HEK293 (cell line): ENCODE measurements at regions not wholly inside any gene's neighbourhood (a gene's known extent, or its start where the extent isn't known, plus 50 kb on each side); places are given as distances from the start of the nearest gene placed in this dataset.

Experiments
- CTCF ChIA-PET: fragments of 350-600 bp; formaldehyde crosslinking; extraction: SDS; loops from one replicate; lab custom pipeline; 2021; ENCODE audit warnings: antibody characterized with exemption; lab: Yijun Ruan, JAX
- POLR2A ChIA-PET: fragments of 300-600 bp; formaldehyde crosslinking; extraction: SDS; loops from one replicate; lab custom pipeline; 2020; ENCODE audit warnings: antibody characterized with exemption, inconsistent platforms; lab: Yijun Ruan, JAX
- H3K27ac ChIP-seq: fragments of 200-500 bp; sonication (Bioruptor generic); 2 replicates; pipeline ENCODE4 v1.5.1; 2014; ENCODE audit warnings: low read depth, low read length, control low read depth, inconsistent platforms; ENCODE audit errors: extremely low read depth
- H3K36me3 ChIP-seq, 2 experiments: fragments of 200-500 bp in 1 of 2; sonication (Bioruptor generic) in 1 of 2; 1 replicate in 1 of 2; 2 replicates in 1 of 2; pipeline ENCODE4 v1.5.1; 2014 to 2017; ENCODE audit warnings: inconsistent platforms in 2 of 2, low read length in 2 of 2; ENCODE audit not compliant: control insufficient read depth in 2 of 2, insufficient read depth in 1 of 2
- H3K4me1 ChIP-seq: fragments of 200-500 bp; sonication (Bioruptor generic); 2 replicates; pipeline ENCODE4 v1.5.1; 2014; ENCODE audit warnings: mild to moderate bottlenecking, low read length, inconsistent platforms; ENCODE audit not compliant: control insufficient read depth, insufficient read depth
- H3K4me3 ChIP-seq: 2 replicates; pipeline ENCODE4 v1.5.1; 2011; ENCODE audit warnings: low read depth, mild to moderate bottlenecking, control low read depth, low read length, moderate library complexity
- H3K9me3 ChIP-seq: fragments of 200-500 bp; sonication (Bioruptor generic); 2 replicates; pipeline ENCODE4 v1.5.1; 2014; ENCODE audit warnings: low read depth, low read length, inconsistent platforms; ENCODE audit not compliant: control insufficient read depth, insufficient read depth
- BCL11B ChIP-seq: fragments of 450-650 bp; formaldehyde crosslinking; IDR thresholded peaks from 2 replicates; pipeline ENCODE4 v1.5.1; 2016; ENCODE audit warnings: low read depth, missing biosample characterization, missing genetic modification characterization
- SCRT2 ChIP-seq: fragments of 450-650 bp; formaldehyde crosslinking; IDR thresholded peaks from 2 replicates; pipeline ENCODE4 v1.5.1; 2016; ENCODE audit warnings: missing biosample characterization, missing genetic modification characterization
- SP2 ChIP-seq: fragments of 450-650 bp; formaldehyde crosslinking; IDR thresholded peaks from 2 replicates; pipeline ENCODE4 v1.5.1; 2016; ENCODE audit warnings: missing biosample characterization, missing genetic modification characterization
- ZBTB1 ChIP-seq: fragments of 450-650 bp; formaldehyde crosslinking; IDR thresholded peaks from 2 replicates; pipeline ENCODE4 v1.5.1; 2016; ENCODE audit warnings: missing biosample characterization, missing genetic modification characterization
- ZFP69B ChIP-seq: fragments of 450-650 bp; formaldehyde crosslinking; IDR thresholded peaks from 2 replicates; pipeline ENCODE4 v1.5.1; 2016; ENCODE audit warnings: missing biosample characterization, missing genetic modification characterization
- ZNF169 ChIP-seq: fragments of 450-650 bp; formaldehyde crosslinking; IDR thresholded peaks from 2 replicates; pipeline ENCODE4 v1.5.1; 2016; ENCODE audit warnings: missing biosample characterization, missing genetic modification characterization
- ZNF248 ChIP-seq: fragments of 450-650 bp; formaldehyde crosslinking; IDR thresholded peaks from 2 replicates; pipeline ENCODE4 v1.5.1; 2017; ENCODE audit warnings: missing biosample characterization, missing genetic modification characterization
- ZNF426 ChIP-seq: fragments of 450-650 bp; formaldehyde crosslinking; IDR thresholded peaks from 2 replicates; pipeline ENCODE4 v1.5.1; 2017; ENCODE audit warnings: missing biosample characterization, missing genetic modification characterization, mild to moderate bottlenecking, inconsistent platforms, moderate library complexity
- ZNF843 ChIP-seq: fragments of 450-650 bp; formaldehyde crosslinking; IDR thresholded peaks from 2 replicates; pipeline ENCODE4 v1.5.1; 2016; ENCODE audit warnings: missing biosample characterization, missing genetic modification characterization
- ZXDB ChIP-seq: fragments of 450-650 bp; formaldehyde crosslinking; IDR thresholded peaks from 2 replicates; pipeline ENCODE4 v1.5.1; 2016; ENCODE audit warnings: missing biosample characterization, missing genetic modification characterization
- TF ChIP-seq, protein P1 (sequence below): fragments of 450-650 bp; formaldehyde crosslinking; IDR thresholded peaks from 2 replicates; pipeline ENCODE4 v1.5.0; 2017; ENCODE audit warnings: missing biosample characterization, missing genetic modification characterization, borderline replicate concordance
- TF ChIP-seq, protein P2 (sequence below): fragments of 450-650 bp; formaldehyde crosslinking; IDR thresholded peaks from 2 replicates; pipeline ENCODE4 v1.5.1; 2016; ENCODE audit warnings: missing biosample characterization, missing genetic modification characterization, borderline replicate concordance
- TF ChIP-seq, protein P3 (sequence below): fragments of 450-650 bp; formaldehyde crosslinking; IDR thresholded peaks from 2 replicates; pipeline ENCODE4 v1.5.1; 2016; ENCODE audit warnings: missing biosample characterization, missing genetic modification characterization

DNA sequence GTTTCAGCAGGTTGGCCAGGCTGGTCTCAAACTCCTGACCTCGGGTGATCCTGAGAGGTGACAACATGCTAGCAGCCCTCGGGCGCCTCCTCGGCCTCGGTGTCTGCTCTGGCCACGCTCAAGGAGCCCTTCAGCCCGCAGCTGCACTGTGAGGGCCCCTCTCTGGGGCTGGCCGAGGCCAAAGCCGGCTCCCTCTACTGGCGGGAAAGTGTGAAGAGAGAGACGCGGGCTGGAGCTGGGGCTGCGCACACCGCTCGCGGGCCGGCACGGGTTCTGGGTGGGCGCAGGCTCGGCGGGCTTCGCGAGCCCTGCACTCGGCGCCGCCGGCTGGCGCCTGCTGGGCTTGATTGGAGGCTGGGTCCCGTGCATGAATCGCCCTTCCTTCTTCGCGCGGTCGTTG lies 80.8 kb upstream of the RBM24 start:
- Histone ChIP-seq H3K4me3 (no peak overlapping the region), H3K36me3 (no peaks in the 10 kb centered on the region), H3K27ac (no peak overlapping the region), H3K9me3 (no peaks in the 10 kb centered on the region; the same call in 1 of the 2 replicates), H3K4me1 (no peaks in the 10 kb centered on the region)
- ChIA-PET CTCF (interaction anchor here (0.5 to 1.0 kb wide), 5 partner anchors 21 to 656 kb away, joined by 3 read pairs; no protein-coding TSS in a partner anchor), POLR2A (no interaction called here)
- TF ChIP-seq, protein P1, sequence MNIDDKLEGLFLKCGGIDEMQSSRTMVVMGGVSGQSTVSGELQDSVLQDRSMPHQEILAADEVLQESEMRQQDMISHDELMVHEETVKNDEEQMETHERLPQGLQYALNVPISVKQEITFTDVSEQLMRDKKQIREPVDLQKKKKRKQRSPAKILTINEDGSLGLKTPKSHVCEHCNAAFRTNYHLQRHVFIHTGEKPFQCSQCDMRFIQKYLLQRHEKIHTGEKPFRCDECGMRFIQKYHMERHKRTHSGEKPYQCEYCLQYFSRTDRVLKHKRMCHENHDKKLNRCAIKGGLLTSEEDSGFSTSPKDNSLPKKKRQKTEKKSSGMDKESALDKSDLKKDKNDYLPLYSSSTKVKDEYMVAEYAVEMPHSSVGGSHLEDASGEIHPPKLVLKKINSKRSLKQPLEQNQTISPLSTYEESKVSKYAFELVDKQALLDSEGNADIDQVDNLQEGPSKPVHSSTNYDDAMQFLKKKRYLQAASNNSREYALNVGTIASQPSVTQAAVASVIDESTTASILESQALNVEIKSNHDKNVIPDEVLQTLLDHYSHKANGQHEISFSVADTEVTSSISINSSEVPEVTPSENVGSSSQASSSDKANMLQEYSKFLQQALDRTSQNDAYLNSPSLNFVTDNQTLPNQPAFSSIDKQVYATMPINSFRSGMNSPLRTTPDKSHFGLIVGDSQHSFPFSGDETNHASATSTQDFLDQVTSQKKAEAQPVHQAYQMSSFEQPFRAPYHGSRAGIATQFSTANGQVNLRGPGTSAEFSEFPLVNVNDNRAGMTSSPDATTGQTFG: no peak

DNA sequence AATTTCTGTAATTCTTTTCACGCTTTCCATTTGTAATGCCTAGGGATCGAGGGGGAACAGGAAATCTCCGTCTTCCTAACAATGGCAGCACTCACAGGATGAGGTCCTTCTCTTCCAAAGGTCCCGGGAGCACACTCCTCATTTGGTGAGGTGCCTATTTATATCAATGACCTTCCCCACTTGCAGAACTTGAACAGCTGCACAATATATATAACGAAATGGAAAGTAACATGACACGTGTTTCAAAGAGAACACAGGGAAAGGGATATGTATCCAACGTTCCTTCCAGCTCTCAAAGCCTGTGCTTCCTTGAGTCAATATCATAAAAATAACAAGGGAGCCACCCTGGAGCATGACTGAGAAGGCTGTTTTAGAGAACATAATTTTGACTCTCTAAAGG lies 78.6 kb upstream of the RBM24 start:
- no peaks in the 10 kb centered on the region for H3K36me3 ChIP-seq
- no peaks in the 10 kb centered on the region; the same call in 1 of the 2 replicates for H3K9me3 ChIP-seq
- TF ChIP-seq ZNF169 (tag by site-specific recombination) (no peak), SP2 (tag by site-specific recombination) (no peak), ZXDB (tag by site-specific recombination) (no peak), ZFP69B (tag by site-specific recombination) (no peak), ZBTB1 (tag by site-specific recombination) (no peak), ZNF843 (tag by site-specific recombination) (no peak), ZNF248 (tag by site-specific recombination) (no peak), ZNF426 (tag by site-specific recombination) (no peak), BCL11B (tag by site-specific recombination) (no peak), SCRT2 (no peak)
- TF ChIP-seq, protein P2, sequence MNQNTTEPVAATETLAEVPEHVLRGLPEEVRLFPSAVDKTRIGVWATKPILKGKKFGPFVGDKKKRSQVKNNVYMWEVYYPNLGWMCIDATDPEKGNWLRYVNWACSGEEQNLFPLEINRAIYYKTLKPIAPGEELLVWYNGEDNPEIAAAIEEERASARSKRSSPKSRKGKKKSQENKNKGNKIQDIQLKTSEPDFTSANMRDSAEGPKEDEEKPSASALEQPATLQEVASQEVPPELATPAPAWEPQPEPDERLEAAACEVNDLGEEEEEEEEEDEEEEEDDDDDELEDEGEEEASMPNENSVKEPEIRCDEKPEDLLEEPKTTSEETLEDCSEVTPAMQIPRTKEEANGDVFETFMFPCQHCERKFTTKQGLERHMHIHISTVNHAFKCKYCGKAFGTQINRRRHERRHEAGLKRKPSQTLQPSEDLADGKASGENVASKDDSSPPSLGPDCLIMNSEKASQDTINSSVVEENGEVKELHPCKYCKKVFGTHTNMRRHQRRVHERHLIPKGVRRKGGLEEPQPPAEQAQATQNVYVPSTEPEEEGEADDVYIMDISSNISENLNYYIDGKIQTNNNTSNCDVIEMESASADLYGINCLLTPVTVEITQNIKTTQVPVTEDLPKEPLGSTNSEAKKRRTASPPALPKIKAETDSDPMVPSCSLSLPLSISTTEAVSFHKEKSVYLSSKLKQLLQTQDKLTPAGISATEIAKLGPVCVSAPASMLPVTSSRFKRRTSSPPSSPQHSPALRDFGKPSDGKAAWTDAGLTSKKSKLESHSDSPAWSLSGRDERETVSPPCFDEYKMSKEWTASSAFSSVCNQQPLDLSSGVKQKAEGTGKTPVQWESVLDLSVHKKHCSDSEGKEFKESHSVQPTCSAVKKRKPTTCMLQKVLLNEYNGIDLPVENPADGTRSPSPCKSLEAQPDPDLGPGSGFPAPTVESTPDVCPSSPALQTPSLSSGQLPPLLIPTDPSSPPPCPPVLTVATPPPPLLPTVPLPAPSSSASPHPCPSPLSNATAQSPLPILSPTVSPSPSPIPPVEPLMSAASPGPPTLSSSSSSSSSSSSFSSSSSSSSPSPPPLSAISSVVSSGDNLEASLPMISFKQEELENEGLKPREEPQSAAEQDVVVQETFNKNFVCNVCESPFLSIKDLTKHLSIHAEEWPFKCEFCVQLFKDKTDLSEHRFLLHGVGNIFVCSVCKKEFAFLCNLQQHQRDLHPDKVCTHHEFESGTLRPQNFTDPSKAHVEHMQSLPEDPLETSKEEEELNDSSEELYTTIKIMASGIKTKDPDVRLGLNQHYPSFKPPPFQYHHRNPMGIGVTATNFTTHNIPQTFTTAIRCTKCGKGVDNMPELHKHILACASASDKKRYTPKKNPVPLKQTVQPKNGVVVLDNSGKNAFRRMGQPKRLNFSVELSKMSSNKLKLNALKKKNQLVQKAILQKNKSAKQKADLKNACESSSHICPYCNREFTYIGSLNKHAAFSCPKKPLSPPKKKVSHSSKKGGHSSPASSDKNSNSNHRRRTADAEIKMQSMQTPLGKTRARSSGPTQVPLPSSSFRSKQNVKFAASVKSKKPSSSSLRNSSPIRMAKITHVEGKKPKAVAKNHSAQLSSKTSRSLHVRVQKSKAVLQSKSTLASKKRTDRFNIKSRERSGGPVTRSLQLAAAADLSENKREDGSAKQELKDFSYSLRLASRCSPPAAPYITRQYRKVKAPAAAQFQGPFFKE (tag by site-specific recombination): no peak
- TF ChIP-seq, protein P3, sequence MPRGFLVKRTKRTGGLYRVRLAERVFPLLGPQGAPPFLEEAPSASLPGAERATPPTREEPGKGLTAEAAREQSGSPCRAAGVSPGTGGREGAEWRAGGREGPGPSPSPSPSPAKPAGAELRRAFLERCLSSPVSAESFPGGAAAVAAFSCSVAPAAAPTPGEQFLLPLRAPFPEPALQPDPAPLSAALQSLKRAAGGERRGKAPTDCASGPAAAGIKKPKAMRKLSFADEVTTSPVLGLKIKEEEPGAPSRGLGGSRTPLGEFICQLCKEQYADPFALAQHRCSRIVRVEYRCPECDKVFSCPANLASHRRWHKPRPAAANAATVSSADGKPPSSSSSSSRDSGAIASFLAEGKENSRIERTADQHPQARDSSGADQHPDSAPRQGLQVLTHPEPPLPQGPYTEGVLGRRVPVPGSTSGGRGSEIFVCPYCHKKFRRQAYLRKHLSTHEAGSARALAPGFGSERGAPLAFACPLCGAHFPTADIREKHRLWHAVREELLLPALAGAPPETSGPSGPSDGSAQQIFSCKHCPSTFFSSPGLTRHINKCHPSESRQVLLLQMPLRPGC (tag by site-specific recombination): no peak
- TF ChIP-seq, protein P1: no peak
- TF ChIP-seq, all 188 proteins: peak for 0
- POLR2A ChIA-PET: no interaction called here
- Histone ChIP-seq H3K4me1 (no peaks in the 10 kb centered on the region), H3K4me3 (no peak overlapping the region), H3K27ac (no peak overlapping the region)
- CTCF ChIA-PET: interaction anchor here (0.5 kb wide), 1 partner anchor 12 kb away, joined by 4 read pairs; no protein-coding TSS in a partner anchor
